HG02798 (cell line): ENCODE measurements at regions not wholly inside any gene's neighbourhood (a gene's known extent, or its start where the extent isn't known, plus 50 kb on each side); places are given as distances from the start of the nearest gene placed in this dataset.

Source experiments
- ATAC-seq: cut with Tn5 transposase; IDR thresholded peaks from one replicate; pipeline ENCODE4 v1.9.1; 2021; ENCODE audit warnings: mild to moderate bottlenecking; ENCODE audit not compliant: unreplicated experiment, poor library complexity

GRCh38 chr3:76841747-76842146, 198.2 kb upstream of the ROBO2 start:
- no peak for ATAC-seq

- ATAC-seq: no peak
Observed at GRCh38 chr3:76842216-76842615, 197.7 kb upstream of the ROBO2 start.

GRCh38 chr3:76855451-76855850, 184.4 kb upstream of the ROBO2 start:
- no peak for ATAC-seq

- no peak for ATAC-seq
Observed at GRCh38 chr3:76859596-76859995, 180.3 kb upstream of the ROBO2 start.

- no peak for ATAC-seq
Observed at GRCh38 chr3:76864355-76864754, 175.5 kb upstream of the ROBO2 start.

- peak; percentile 69 for ATAC-seq
Observed at GRCh38 chr3:76866729-76867408, 173.0 kb upstream of the ROBO2 start.

- no peak for ATAC-seq
Observed at GRCh38 chr3:76869726-76870384, 170.0 kb upstream of the ROBO2 start.

GRCh38 chr3:76871655-76872054, 168.2 kb upstream of the ROBO2 start:
- ATAC-seq: no peak

GRCh38 chr3:76872999-76873398, 166.9 kb upstream of the ROBO2 start:
- no peak for ATAC-seq

GRCh38 chr3:76873532-76874242, 166.2 kb upstream of the ROBO2 start:
- ATAC-seq: no peak

- ATAC-seq: no peak
Observed at GRCh38 chr3:76879959-76880358, 159.9 kb upstream of the ROBO2 start.

GRCh38 chr3:76886761-76887500, 153.0 kb upstream of the ROBO2 start:
- no peak for ATAC-seq

GRCh38 chr3:76888856-76889255, 151.0 kb upstream of the ROBO2 start:
- no peak for ATAC-seq

GRCh38 chr3:76889911-76890310, 150.0 kb upstream of the ROBO2 start:
- ATAC-seq: no peak

GRCh38 chr3:76897076-76897475, 142.8 kb upstream of the ROBO2 start:
- no peak for ATAC-seq

- ATAC-seq: no peak
Observed at GRCh38 chr3:76900596-76900995, 139.3 kb upstream of the ROBO2 start.

GRCh38 chr3:76908156-76908555, 131.7 kb upstream of the ROBO2 start:
- no peak for ATAC-seq

GRCh38 chr3:76912841-76913383, 127.0 kb upstream of the ROBO2 start:
- ATAC-seq: no peak

GRCh38 chr3:76917436-76917835, 122.5 kb upstream of the ROBO2 start:
- ATAC-seq: no peak

GRCh38 chr3:76920511-76920910, 119.4 kb upstream of the ROBO2 start:
- ATAC-seq: no peak

- ATAC-seq: no peak
Observed at GRCh38 chr3:76923485-76923884, 116.4 kb upstream of the ROBO2 start.
